Natural killer cell (primary cell): ENCODE measurements at regions not wholly inside any gene's neighbourhood (a gene's known extent, or its start where the extent isn't known, plus 50 kb on each side); places are given as distances from the start of the nearest gene placed in this dataset.

Experiments
- ATAC-seq, 3 donors: fragments of 150-1000 bp in 2 of 3; fragments of 200-7000 bp in 1 of 3; cut with Tn5 transposase; 1 replicate in 1 of 3; 2 replicates in 2 of 3; pipeline ENCODE4 v1.10.0; 2021; ENCODE audit warnings: mild to moderate bottlenecking in 2 of 3, moderate library complexity in 2 of 3
- DNase-seq, 2 donors: peaks; one replicate each; pipeline versions ENCODE4 v3.0.0 to v3.0.0-alpha.2; 2013 to 2021; ENCODE audit warnings: mixed read lengths in 1 of 2
- H3K27ac ChIP-seq: one replicate; pipeline ENCODE4 v1.5.1; 2013; ENCODE audit warnings: mild to moderate bottlenecking, low read length
- H3K27me3 ChIP-seq: one replicate; pipeline ENCODE4 v1.6.1; 2013; ENCODE audit warnings: low read length; ENCODE audit not compliant: control insufficient read depth, insufficient read depth
- H3K36me3 ChIP-seq: one replicate; pipeline ENCODE4 v1.6.1; 2013; ENCODE audit warnings: low read length; ENCODE audit not compliant: control insufficient read depth, insufficient read depth
- H3K4me1 ChIP-seq: one replicate; pipeline ENCODE4 v1.6.1; 2013; ENCODE audit warnings: low read length; ENCODE audit not compliant: control insufficient read depth, insufficient read depth
- H3K4me3 ChIP-seq: one replicate; pipeline ENCODE4 v1.5.1; 2013; ENCODE audit warnings: low read length
- H3K9me3 ChIP-seq: one replicate; pipeline ENCODE4 v1.6.1; 2013; ENCODE audit warnings: low read length; ENCODE audit not compliant: control insufficient read depth, insufficient read depth
- H3K27ac Mint-ChIP-seq, 2 donors: one replicate each; pipeline ENCODE4 v1.8.0; 2022; ENCODE audit warnings: mild to moderate bottlenecking in 2 of 2, mixed read lengths in 2 of 2, moderate library complexity in 1 of 2
- H3K27me3 Mint-ChIP-seq, 2 donors: one replicate each; pipeline ENCODE4 v1.8.0; 2022; ENCODE audit warnings: low read depth in 2 of 2, mixed read lengths in 2 of 2
- H3K36me3 Mint-ChIP-seq: one replicate; pipeline ENCODE4 v1.8.0; 2022; ENCODE audit warnings: mixed read lengths
- H3K4me1 Mint-ChIP-seq, 2 donors: one replicate each; pipeline ENCODE4 v1.8.0; 2022; ENCODE audit warnings: mixed read lengths in 2 of 2
- H3K4me3 Mint-ChIP-seq: one replicate; pipeline ENCODE4 v1.8.0; 2022; ENCODE audit warnings: mild to moderate bottlenecking, moderate library complexity, mixed read lengths
- H3K9me3 Mint-ChIP-seq, 2 donors: one replicate each; pipeline ENCODE4 v1.8.0; 2022; ENCODE audit warnings: mixed read lengths in 2 of 2
- WGBS: methylation state at CpG from one replicate; pipeline ENCODE4 v1.1.7; 2013; ENCODE audit warnings: missing lambda C conversion rate; ENCODE audit not compliant: insufficient coverage; 5-methylcytosine and 5-hydroxymethylcytosine counted together
- intact Hi-C: fragments of 100-400 bp; cut with micrococcal nuclease; formaldehyde crosslinking; loops from one replicate; pipeline ENCODE4 v1.14.2; 2022
- TF ChIP-seq, protein P1 (sequence below): fragments of 200-600 bp; IDR thresholded peaks from one replicate; pipeline ENCODE4 v1.8.0; 2022; ENCODE audit warnings: antibody characterized with exemption

DNA sequence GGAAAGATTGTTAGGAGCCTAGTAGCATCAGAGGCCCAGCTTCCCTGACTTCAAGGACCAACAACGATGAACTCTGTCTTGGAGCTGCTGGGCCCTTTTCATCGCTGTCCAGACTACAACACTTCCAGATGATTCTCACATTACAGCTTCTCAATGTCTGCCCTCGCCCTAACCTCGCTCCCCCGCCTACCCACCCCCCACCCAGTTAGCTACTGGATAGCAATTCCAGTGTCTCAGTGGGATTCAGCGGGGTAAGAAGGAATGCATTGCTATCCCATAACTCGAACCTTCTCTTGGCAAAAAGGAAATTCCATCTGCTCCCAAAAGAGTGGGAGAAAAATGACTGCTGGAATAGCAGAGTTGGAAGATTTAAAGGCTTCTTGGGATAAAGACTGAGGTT is 65.0 kb downstream of the RPL37A start:
- Histone ChIP-seq H3K36me3 (no peaks in the 10 kb centered on the region), H3K4me3 (no peak overlapping the region), H3K9me3 (no peaks in the 10 kb centered on the region), H3K4me1 (no peaks in the 10 kb centered on the region), H3K27me3 (no peaks in the 10 kb centered on the region), H3K27ac (no peak overlapping the region)
- Mint-ChIP-seq H3K4me1 (no peaks in the 10 kb centered on the region), H3K27ac (no peak overlapping the region), H3K9me3 (no peaks in the 10 kb centered on the region), H3K36me3 (no peaks in the 10 kb centered on the region), H3K27me3 (peaks cover 11% of the 10 kb centered on the region in 2 donors), H3K4me3 (no peak overlapping the region)
- ATAC-seq = no peak
- TF ChIP-seq, protein P1, sequence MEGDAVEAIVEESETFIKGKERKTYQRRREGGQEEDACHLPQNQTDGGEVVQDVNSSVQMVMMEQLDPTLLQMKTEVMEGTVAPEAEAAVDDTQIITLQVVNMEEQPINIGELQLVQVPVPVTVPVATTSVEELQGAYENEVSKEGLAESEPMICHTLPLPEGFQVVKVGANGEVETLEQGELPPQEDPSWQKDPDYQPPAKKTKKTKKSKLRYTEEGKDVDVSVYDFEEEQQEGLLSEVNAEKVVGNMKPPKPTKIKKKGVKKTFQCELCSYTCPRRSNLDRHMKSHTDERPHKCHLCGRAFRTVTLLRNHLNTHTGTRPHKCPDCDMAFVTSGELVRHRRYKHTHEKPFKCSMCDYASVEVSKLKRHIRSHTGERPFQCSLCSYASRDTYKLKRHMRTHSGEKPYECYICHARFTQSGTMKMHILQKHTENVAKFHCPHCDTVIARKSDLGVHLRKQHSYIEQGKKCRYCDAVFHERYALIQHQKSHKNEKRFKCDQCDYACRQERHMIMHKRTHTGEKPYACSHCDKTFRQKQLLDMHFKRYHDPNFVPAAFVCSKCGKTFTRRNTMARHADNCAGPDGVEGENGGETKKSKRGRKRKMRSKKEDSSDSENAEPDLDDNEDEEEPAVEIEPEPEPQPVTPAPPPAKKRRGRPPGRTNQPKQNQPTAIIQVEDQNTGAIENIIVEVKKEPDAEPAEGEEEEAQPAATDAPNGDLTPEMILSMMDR = no peak
- 96% methylated on average over 7 of the region's 7 CpGs for WGBS
- intact Hi-C loops = no loop called here
- DNase-seq = no peak

GRCh38 chr2:216564611-216565010 is 66.0 kb downstream of the RPL37A start:
- Mint-ChIP-seq H3K4me1 (no peaks in the 10 kb centered on the region), H3K27me3 (peaks cover 17 to 20% of the 10 kb centered on the region in 2 donors), H3K4me3 (no peak overlapping the region), H3K27ac (no peak overlapping the region), H3K9me3 (no peaks in the 10 kb centered on the region), H3K36me3 (no peaks in the 10 kb centered on the region)
- H3K9me3 ChIP-seq = no peaks in the 10 kb centered on the region
- no peak overlapping the region for H3K4me3 ChIP-seq
- intact Hi-C loops = no loop called here
- no peaks in the 10 kb centered on the region for H3K36me3 ChIP-seq
- no peaks in the 10 kb centered on the region for H3K27me3 ChIP-seq
- H3K27ac ChIP-seq = no peak overlapping the region
- 88% methylated on average over 2 of the region's 2 CpGs for WGBS
- TF ChIP-seq, protein P1 = no peak
- DNase-seq (no peak), ATAC-seq (no peak)
- H3K4me1 ChIP-seq = no peaks in the 10 kb centered on the region

DNA sequence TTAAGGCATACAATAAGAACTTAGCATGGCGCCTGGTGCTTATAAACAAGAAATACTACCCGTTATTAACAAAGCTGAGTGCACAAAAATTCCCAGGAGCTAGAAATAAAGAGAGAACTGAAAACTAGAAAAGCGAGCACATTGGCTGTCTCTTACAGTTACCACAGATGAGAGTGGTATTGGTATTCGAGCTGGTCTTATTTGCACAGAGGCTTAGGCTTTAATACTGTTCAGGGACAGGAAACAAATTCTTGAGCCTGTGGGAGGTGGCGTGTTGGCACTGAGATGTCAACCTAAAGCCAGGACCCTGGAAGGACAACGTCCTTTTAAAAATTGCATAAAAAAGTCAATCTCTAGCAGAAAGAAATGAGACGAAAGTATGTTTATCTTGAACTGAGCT is 67.3 kb upstream of the IGFBP2 start:
- H3K4me1 ChIP-seq = no peaks in the 10 kb centered on the region
- TF ChIP-seq, protein P1 = no peak
- intact Hi-C loops = no loop called here
- no peaks in the 10 kb centered on the region for H3K9me3 Mint-ChIP-seq
- H3K27ac ChIP-seq = no peak overlapping the region
- no peak overlapping the region for H3K4me3 Mint-ChIP-seq
- no peaks in the 10 kb centered on the region for H3K36me3 Mint-ChIP-seq
- WGBS = 90% methylated on average over 7 of the region's 7 CpGs
- no peaks in the 10 kb centered on the region for H3K4me1 Mint-ChIP-seq
- no peaks in the 10 kb centered on the region for H3K9me3 ChIP-seq
- H3K27me3 ChIP-seq = no peaks in the 10 kb centered on the region
- H3K27me3 Mint-ChIP-seq = peaks cover 15 to 17% of the 10 kb centered on the region in 2 donors
- ATAC-seq (no peak), DNase-seq (no peak)
- H3K27ac Mint-ChIP-seq = no peak overlapping the region
- no peak overlapping the region for H3K4me3 ChIP-seq
- no peaks in the 10 kb centered on the region for H3K36me3 ChIP-seq

GRCh38 chr2:216568576-216568975 is 64.6 kb upstream of the IGFBP2 start:
- H3K27me3 ChIP-seq = no peaks in the 10 kb centered on the region
- Mint-ChIP-seq H3K4me3 (no peak overlapping the region), H3K27ac (no peak overlapping the region), H3K9me3 (peaks cover 0 to 3% of the 10 kb centered on the region in 2 donors), H3K4me1 (no peaks in the 10 kb centered on the region), H3K27me3 (peaks cover 11 to 23% of the 10 kb centered on the region in 2 donors), H3K36me3 (peaks cover 7% of the 10 kb centered on the region)
- no peak overlapping the region for H3K27ac ChIP-seq
- intact Hi-C loops = no loop called here
- no peaks in the 10 kb centered on the region for H3K4me1 ChIP-seq
- no peaks in the 10 kb centered on the region for H3K9me3 ChIP-seq
- DNase-seq = no peak
- TF ChIP-seq, protein P1 = no peak
- 98% methylated on average over 3 of the region's 3 CpGs for WGBS
- no peak overlapping the region for H3K4me3 ChIP-seq
- no peak for ATAC-seq
- no peaks in the 10 kb centered on the region for H3K36me3 ChIP-seq
